GM12892 (cell line): ENCODE measurements at regions not wholly inside any gene's neighbourhood (a gene's known extent, or its start where the extent isn't known, plus 50 kb on each side); places are given as distances from the start of the nearest gene placed in this dataset.

Experiments
- POLR2A ChIP-seq: IDR thresholded peaks from 2 replicates; pipeline ENCODE4 v1.6.1; 2011; ENCODE audit warnings: low read depth, low read length, control low read depth
- POLR2AphosphoS5 ChIP-seq: IDR thresholded peaks from 2 replicates; pipeline ENCODE4 v1.6.1; 2011; ENCODE audit warnings: low read depth, low read length, control low read depth
- TAF1 ChIP-seq: IDR thresholded peaks from 2 replicates; pipeline ENCODE4 v1.6.1; 2011; ENCODE audit warnings: low read depth, mild to moderate bottlenecking, control low read depth, low read length, borderline replicate concordance

GRCh38 chr10:131808370-131808930 lies 92.4 kb upstream of the PPP2R2D start:
- TF ChIP-seq POLR2A, result no peak
- no peak for TF ChIP-seq POLR2AphosphoS5
- no peak for TF ChIP-seq TAF1
